Stomach (tissue), 8 donors: ENCODE measurements at regions not wholly inside any gene's neighbourhood (a gene's known extent, or its start where the extent isn't known, plus 50 kb on each side); places are given as distances from the start of the nearest gene placed in this dataset.

Experiments
- DNase-seq, 2 donors: peaks; one replicate each; pipeline versions ENCODE4 v3.0.0 to v3.0.0-alpha.2; 2013 to 2019
- H3K27ac ChIP-seq, 5 donors: fragments of 200-600 bp in 4 of 5; sonication (generic) in 4 of 5; one replicate each; pipeline ENCODE4 v1.5.1; 2013 to 2019; ENCODE audit warnings: mild to moderate bottlenecking in 1 of 5, moderate library complexity in 1 of 5
- H3K27me3 ChIP-seq, 3 donors: fragments of 200-600 bp; sonication (generic); one replicate each; pipeline ENCODE4 v1.5.1; 2017 to 2019; ENCODE audit warnings: mixed run types in 1 of 3
- H3K36me3 ChIP-seq, 4 donors: fragments of 200-600 bp; sonication (generic); 1 replicate in 3 of 4; 2 replicates in 1 of 4; pipeline ENCODE4 v1.5.1; 2016 to 2019
- H3K4me1 ChIP-seq, 4 donors: fragments of 200-600 bp; sonication (generic); one replicate each; pipeline ENCODE4 v1.5.1; 2016 to 2019
- H3K4me3 ChIP-seq, 4 donors: fragments of 200-600 bp; sonication (generic) in 3 of 4; one replicate each; pipeline ENCODE4 v1.5.1; 2016 to 2019; ENCODE audit warnings: mild to moderate bottlenecking in 1 of 4
- H3K9me3 ChIP-seq, 4 donors: fragments of 200-600 bp; sonication (generic); one replicate each; pipeline ENCODE4 v1.5.1; 2016 to 2019
- EP300 ChIP-seq: sonication (generic); formaldehyde crosslinking; IDR thresholded peaks from one replicate; pipeline ENCODE4 v1.6.1; 2017; ENCODE audit warnings: antibody characterized with exemption
- POLR2A ChIP-seq, 4 donors: fragments of 450-650 bp; IDR thresholded peaks; one replicate each; pipeline ENCODE4 v1.6.1; 2016; ENCODE audit warnings: antibody characterized with exemption in 4 of 4, control low read depth in 2 of 4, mild to moderate bottlenecking in 1 of 4, moderate library complexity in 1 of 4
- POLR2AphosphoS5 ChIP-seq, 3 donors: sonication (generic); formaldehyde crosslinking; IDR thresholded peaks; one replicate each; pipeline ENCODE4 v1.6.1; 2016; ENCODE audit warnings: antibody characterized with exemption in 3 of 3
- WGBS, 5 donors: extraction: QIAGEN DNeasy Blood & Tissue Kit in 3 of 5; methylation state at CpG; one replicate each; pipeline versions ENCODE4 v1.1.5 to v1.1.7; 2013 to 2018; 5-methylcytosine and 5-hydroxymethylcytosine counted together
- intact Hi-C: fragments of 100-400 bp; cut with DNase I; formaldehyde crosslinking; loops from one replicate; pipeline ENCODE4 v1.15.1; 2023; ENCODE audit warnings: low total_unique reads
- TF ChIP-seq, protein P1 (sequence below), 7 experiments: fragments of 450-650 bp in 4 of 7; fragments of 200-600 bp in 3 of 7; sonication (generic) in 3 of 7; IDR thresholded peaks; one replicate each; pipeline ENCODE4 v1.5.1; 2016 to 2019; ENCODE audit warnings: antibody characterized with exemption in 7 of 7, control low read depth in 2 of 7, mild to moderate bottlenecking in 1 of 7
- donor health status: healthy with polysubstance abuse.
- donor health status: Bipolar disorder and iron deficiency.
- donor health status: healthy.

DNA sequence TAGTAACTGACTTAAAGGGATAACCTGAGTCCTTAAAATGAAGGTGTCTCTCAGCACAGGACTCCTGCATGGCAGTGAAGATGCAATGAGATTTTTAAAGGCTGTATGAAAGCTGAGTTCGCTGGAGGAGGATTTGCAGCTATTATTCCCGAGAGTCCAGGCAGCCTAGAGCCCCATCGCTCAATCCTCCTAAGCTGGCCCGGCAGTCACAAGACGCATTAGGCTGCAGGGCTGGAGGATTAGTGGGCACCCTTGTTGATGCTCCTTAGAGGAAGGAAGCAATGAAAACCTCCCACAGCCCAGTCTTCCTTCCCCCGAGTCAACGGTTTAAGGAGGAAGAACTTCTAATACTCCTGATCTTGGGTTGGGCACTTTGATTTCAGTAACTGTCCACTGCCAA lies 239.5 kb downstream of the EFNB2 start:
- 76 to 90% (median 87%) methylated on average over 7 of the region's 7 CpGs for WGBS, 5 donors
- Histone ChIP-seq H3K4me3 (no peak overlapping the region), H3K27ac (no peak overlapping the region), H3K4me1 (no peaks in the 10 kb centered on the region), H3K36me3 (no peaks in the 10 kb centered on the region), H3K9me3 (no peaks in the 10 kb centered on the region), H3K27me3 (no peaks in the 10 kb centered on the region)
- no peak for DNase-seq
- TF ChIP-seq EP300 (no peak), POLR2A (IDR thresholded peaks at IDR 0.05) (no peak), POLR2AphosphoS5 (IDR thresholded peaks at IDR 0.05) (no peak)
- TF ChIP-seq, protein P1, sequence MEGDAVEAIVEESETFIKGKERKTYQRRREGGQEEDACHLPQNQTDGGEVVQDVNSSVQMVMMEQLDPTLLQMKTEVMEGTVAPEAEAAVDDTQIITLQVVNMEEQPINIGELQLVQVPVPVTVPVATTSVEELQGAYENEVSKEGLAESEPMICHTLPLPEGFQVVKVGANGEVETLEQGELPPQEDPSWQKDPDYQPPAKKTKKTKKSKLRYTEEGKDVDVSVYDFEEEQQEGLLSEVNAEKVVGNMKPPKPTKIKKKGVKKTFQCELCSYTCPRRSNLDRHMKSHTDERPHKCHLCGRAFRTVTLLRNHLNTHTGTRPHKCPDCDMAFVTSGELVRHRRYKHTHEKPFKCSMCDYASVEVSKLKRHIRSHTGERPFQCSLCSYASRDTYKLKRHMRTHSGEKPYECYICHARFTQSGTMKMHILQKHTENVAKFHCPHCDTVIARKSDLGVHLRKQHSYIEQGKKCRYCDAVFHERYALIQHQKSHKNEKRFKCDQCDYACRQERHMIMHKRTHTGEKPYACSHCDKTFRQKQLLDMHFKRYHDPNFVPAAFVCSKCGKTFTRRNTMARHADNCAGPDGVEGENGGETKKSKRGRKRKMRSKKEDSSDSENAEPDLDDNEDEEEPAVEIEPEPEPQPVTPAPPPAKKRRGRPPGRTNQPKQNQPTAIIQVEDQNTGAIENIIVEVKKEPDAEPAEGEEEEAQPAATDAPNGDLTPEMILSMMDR (IDR thresholded peaks at IDR 0.05), result no peak
- intact Hi-C loops, result no loop called here

DNA sequence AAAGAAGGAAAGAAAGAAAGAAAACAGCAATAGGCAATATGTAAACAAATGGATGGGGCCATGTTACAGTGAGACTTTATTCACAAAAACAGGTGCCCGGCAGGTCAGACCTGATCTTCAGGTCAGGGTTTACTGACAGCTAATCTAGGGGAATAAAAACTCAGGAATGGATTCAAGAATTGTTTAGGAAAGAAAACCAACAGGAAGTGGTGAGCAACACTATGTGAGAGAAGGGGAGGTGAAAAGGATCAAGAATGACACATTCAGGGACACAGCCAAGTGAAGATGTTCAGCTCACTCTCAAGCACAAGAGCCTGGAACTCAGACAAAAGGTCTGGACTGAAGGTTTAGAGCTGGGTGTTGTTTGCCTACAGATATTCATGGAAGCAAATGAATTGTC lies 244.5 kb downstream of the EFNB2 start:
- TF ChIP-seq POLR2A (IDR thresholded peaks at IDR 0.05) (no peak), POLR2AphosphoS5 (IDR thresholded peaks at IDR 0.05) (no peak), EP300 (no peak)
- TF ChIP-seq, protein P1 (IDR thresholded peaks at IDR 0.05), result no peak
- no peaks in the 10 kb centered on the region for H3K4me1 ChIP-seq
- H3K36me3 ChIP-seq, result no peaks in the 10 kb centered on the region
- no peaks in the 10 kb centered on the region for H3K9me3 ChIP-seq
- no peak for DNase-seq
- intact Hi-C loops, result no loop called here
- 77 to 100% (median 89%) methylated on average over 1 of the region's 1 CpG for WGBS, 5 donors
- no peak overlapping the region for H3K4me3 ChIP-seq
- no peaks in the 10 kb centered on the region for H3K27me3 ChIP-seq
- H3K27ac ChIP-seq, result no peak overlapping the region

DNA sequence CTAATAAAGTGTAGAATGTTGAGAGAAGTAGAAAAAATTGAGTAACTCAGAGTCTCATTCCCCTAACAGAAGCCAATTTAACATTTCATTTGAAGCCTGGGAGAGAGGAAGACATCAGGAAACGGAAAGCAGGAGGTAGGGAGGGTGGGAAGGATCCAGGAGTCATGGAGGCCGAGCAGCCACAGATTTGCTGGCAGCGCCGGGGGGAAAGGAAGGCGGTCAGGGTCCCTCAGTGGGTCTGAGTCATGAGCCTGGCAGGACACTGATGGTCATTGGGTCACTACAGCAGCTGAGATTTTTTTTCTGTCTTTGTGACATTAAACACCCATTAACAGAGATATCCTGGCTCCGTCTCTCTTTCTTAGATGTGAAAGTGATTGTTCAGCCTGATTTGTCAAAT lies 248.1 kb downstream of the EFNB2 start:
- Histone ChIP-seq H3K9me3 (no peaks in the 10 kb centered on the region), H3K4me1 (no peaks in the 10 kb centered on the region), H3K27ac (no peak overlapping the region), H3K27me3 (no peaks in the 10 kb centered on the region), H3K4me3 (no peak overlapping the region), H3K36me3 (no peaks in the 10 kb centered on the region)
- TF ChIP-seq EP300 (no peak), POLR2AphosphoS5 (IDR thresholded peaks at IDR 0.05) (no peak), POLR2A (IDR thresholded peaks at IDR 0.05) (no peak)
- TF ChIP-seq, protein P1 (IDR thresholded peaks at IDR 0.05), result no peak
- WGBS, 5 donors, result 81 to 89% (median 85%) methylated on average over 6 of the region's 6 CpGs
- intact Hi-C loops, result no loop called here
- DNase-seq, result no peak

DNA sequence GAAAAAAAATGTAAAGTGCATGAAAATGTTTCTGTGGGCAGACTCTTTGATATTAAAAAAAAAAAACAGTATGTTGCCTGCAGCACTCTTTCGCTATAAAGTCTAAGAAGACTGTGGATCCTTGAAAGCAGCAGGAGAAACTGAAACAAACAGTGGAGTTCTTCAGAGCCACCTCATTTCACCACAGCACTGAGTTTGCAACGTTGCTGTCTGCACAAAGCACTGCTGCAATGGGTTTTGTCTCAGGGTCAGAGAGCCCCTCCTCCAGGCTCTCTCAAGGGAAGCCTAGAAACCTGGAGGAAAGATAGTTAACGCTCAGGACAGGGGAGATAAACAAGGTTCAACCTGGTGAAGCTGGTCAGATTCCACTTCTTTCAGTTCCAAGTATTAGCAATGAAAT lies 248.7 kb downstream of the EFNB2 start:
- DNase-seq, result no peak
- H3K4me3 ChIP-seq, result no peak overlapping the region
- no peak for TF ChIP-seq POLR2A (IDR thresholded peaks at IDR 0.05)
- TF ChIP-seq POLR2AphosphoS5 (IDR thresholded peaks at IDR 0.05), result no peak
- no peak for TF ChIP-seq EP300
- TF ChIP-seq, protein P1 (IDR thresholded peaks at IDR 0.05), result no peak
- 18 to 40% (median 24%) methylated on average over 3 of the region's 3 CpGs for WGBS, 5 donors
- H3K27ac ChIP-seq, result no peak overlapping the region
- no peaks in the 10 kb centered on the region for H3K9me3 ChIP-seq
- no peaks in the 10 kb centered on the region for H3K4me1 ChIP-seq
- H3K27me3 ChIP-seq, result no peaks in the 10 kb centered on the region
- H3K36me3 ChIP-seq, result no peaks in the 10 kb centered on the region
- intact Hi-C loops, result no loop called here
